ENCODE measurements at regions not wholly inside any gene's neighbourhood (a gene's known extent, or its start where the extent isn't known, plus 50 kb on each side); places are given as distances from the start of the nearest gene placed in this dataset.

DNA sequence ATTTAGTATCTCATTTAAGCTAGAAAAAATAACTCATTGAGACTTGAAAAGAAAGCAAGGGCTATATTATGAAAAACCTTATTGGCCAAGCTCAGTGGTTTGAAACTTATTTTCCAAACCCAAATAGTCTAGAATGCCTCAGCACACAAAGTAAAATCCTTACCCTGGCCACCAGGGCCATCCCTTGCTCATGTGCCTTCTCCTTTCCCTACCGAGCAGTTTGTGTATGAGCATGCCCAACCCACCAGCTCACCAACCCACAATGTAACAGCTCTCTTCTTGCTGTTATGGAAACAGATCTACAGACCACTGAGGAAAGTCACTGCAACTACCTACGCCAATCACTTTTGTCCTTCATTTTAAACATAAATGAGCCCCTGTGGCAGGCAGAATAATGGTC, 79.6 kb upstream of the CARMIL1 start:
- TF ChIP-seq, protein P1, sequence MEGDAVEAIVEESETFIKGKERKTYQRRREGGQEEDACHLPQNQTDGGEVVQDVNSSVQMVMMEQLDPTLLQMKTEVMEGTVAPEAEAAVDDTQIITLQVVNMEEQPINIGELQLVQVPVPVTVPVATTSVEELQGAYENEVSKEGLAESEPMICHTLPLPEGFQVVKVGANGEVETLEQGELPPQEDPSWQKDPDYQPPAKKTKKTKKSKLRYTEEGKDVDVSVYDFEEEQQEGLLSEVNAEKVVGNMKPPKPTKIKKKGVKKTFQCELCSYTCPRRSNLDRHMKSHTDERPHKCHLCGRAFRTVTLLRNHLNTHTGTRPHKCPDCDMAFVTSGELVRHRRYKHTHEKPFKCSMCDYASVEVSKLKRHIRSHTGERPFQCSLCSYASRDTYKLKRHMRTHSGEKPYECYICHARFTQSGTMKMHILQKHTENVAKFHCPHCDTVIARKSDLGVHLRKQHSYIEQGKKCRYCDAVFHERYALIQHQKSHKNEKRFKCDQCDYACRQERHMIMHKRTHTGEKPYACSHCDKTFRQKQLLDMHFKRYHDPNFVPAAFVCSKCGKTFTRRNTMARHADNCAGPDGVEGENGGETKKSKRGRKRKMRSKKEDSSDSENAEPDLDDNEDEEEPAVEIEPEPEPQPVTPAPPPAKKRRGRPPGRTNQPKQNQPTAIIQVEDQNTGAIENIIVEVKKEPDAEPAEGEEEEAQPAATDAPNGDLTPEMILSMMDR (IDR thresholded peaks at IDR 0.05), result no peak
- no peak for TF ChIP-seq EZH2 (IDR thresholded peaks at IDR 0.05; ENCODE audit: borderline replicate concordance, insufficient read depth, low read depth, low read length, poor library complexity, severe bottlenecking)
